HG02588 (cell line): ENCODE measurements at regions not wholly inside any gene's neighbourhood (a gene's known extent, or its start where the extent isn't known, plus 50 kb on each side); places are given as distances from the start of the nearest gene placed in this dataset.
"Not testable (repeated sequence)": the region's sequence is repeated elsewhere in the genome, so short reads cannot be mapped to it uniquely, and the experiment has no call there.

ENCODE experiments used
- ATAC-seq: cut with Tn5 transposase; IDR thresholded peaks from one replicate; pipeline ENCODE4 v1.9.1; 2021; ENCODE audit warnings: mild to moderate bottlenecking, moderate library complexity; ENCODE audit not compliant: unreplicated experiment

GRCh38 chr3:166697495-166697894, 682.6 kb downstream of the ZBBX start:
- ATAC-seq: no peak

DNA sequence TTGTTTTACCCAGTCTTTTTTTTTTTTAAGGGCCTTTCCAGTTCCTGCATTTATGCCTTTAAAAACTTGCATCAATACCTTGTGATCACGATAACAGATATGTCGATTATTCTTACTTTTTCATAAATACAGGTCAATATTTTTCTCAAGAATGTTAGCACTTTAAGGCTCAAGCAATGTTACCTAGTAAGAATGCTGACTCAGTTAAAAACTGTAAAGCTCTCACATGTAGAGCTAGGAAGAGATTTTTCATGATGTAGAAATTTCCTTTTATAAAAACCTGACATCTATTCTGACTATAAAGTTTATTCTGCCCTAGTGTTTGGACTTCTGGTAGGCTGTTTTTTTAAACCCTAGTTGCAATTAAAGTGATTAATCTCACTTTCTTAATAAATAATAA, 684.0 kb downstream of the ZBBX start:
- ATAC-seq: no peak

DNA sequence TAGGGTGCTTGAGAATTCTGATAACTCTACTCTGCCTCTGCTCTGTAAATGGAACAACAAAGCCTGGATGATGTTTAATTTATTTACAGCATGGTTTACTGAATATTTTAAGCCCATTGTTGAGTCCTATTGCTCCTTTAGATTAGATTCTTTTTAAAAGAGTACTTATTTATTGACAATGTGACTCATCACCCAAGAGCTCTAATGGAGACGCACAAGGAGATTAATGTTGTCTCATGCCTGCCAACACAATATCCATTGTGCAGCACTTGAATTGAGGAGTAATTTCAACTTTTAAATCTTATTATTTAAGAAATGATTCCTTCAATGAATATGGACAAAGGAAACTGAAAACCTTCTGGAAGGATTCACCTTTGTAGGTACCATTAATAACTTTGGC, 691.4 kb downstream of the ZBBX start:
- ATAC-seq: no peak

DNA sequence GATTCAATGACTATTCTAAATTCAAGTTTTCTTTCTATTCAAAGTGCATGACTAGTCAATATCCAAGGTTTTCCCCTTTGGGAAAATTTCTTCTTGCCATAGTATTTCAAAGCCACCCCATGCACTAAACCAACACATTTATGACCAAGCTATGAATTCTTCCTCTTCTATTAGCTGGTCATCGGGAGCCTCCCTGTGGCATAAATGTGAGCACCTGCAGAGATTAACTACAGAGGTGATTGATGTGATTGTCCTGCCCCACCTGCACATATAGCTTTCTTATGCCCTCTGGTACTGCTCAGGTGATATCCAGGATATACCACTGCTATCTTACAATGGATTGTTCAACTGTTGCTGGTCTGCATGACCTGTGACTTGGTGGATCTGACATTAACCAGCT, 694.9 kb downstream of the ZBBX start:
- no peak for ATAC-seq

- ATAC-seq: not testable (repeated sequence)
Measured at GRCh38 chr3:166684077-166684476, 696.0 kb downstream of the ZBBX start.

DNA sequence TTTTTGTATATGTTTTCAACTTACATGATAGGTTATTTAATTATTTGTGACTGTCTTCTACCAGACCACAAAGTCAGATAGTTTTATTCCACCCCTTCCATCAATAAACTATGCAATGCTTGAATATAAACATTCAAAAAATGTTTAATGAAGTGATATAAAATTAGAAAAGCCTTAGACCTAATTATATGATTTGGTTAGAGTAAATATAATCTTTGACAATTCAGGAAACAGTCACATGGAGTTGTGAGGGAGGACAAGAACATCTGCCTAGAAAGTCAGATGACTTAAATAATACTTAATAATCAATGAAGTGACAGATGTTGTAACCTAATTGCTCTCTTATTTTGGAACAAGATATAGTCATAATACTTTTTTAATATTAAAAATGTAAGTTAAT, 710.3 kb downstream of the ZBBX start:
- no peak for ATAC-seq

GRCh38 chr3:166663194-166663593, 716.9 kb downstream of the ZBBX start:
- no peak for ATAC-seq

- no peak for ATAC-seq
Measured at GRCh38 chr3:166661621-166662020, 718.5 kb downstream of the ZBBX start.

- no peak for ATAC-seq
Measured at GRCh38 chr3:166660962-166661361, 719.1 kb downstream of the ZBBX start.

DNA sequence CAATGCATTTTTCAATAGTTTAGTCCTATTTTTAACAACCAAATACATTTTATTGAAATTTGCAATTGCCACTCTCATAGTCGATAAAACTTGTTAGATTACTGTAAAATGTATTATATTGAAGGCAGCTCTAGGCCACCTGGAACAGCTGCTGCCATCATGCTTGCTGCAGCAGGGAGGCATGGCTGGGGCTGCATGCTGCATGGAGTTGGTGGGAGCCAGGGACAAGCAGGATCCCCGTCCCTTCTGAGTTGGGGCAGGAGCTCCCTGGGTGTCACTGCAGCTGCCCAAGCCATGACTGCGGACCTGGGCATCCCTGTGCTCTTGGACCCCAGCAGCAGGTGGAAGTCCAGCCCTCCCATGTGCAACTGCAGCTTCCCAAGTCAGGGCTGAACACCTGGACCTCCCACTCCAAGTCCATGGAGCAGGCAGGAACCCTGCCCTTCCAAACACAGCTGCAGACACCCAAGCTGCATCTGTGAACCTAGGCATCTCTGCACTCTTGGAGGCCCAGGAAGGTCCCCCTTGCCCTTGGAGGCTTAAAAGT, 742.0 kb downstream of the ZBBX start:
- no peak for ATAC-seq

GRCh38 chr3:166634091-166634746, 745.9 kb downstream of the ZBBX start:
- no peak for ATAC-seq

GRCh38 chr3:166630190-166630589, 749.9 kb downstream of the ZBBX start:
- ATAC-seq: no peak

DNA sequence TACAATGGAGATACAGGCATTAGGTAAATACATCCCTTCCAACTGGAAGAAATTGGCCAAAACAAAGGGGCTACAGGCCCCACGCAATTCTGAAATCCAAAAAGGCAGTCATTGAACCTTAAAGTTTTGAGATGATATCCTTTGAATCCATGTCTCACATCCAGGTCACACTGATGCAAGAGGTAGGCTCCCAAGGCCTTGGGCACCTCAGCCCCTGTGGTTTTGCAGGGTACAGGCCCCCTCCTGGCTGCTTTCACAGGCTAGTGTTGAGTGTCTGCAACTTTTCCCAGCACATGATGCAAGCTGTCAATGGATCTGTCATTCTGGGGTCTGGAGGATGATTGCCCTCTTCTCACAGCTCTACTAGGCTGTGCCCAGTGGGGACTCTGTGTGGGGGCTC, 766.7 kb downstream of the ZBBX start:
- no peak for ATAC-seq

DNA sequence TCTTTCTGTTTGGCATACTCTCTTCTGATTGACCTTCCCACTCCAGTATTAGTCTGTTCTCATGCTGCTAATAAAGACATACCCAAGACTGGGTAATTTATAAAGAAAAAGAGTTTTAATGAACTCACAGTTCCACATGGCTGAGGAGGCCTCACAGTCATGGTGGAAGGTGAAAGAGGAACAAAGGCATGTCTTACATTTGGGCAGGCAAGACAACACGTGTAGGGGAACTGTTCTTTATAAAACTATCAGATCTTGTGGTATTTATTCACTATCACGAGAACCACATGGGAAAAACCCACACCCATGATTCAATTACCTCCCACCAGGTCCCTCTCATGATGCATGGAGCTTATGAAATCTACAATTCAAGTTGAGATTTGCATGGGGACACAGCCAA, 767.3 kb downstream of the ZBBX start:
- ATAC-seq: not testable (repeated sequence)

DNA sequence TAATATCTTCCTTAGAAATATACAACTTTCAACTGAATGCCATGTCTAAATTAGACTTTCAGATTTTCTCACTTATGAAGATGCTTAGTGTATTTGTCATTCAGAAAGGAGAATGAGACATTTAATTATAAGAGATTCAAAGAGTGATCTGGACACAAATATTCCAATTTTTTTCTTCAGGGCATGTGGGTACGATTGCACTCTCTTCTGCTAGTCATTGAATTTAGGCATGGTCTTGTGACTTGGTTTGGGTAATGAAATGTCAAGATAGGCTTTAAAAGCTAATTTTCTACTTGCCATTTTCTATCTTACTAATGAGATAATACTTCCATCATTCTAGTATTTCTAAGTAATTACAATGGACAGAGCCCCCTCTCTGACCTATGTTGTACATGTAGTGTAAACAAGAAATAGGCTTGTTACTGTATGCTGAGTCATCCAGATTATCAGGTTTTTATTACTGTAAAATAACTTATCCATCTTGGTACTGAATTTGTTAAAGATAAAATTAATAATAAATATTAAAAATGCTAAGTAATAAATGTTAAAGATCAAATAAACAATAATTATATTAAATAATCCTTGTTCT, 770.8 kb upstream of the BCHE start:
- no peak for ATAC-seq

DNA sequence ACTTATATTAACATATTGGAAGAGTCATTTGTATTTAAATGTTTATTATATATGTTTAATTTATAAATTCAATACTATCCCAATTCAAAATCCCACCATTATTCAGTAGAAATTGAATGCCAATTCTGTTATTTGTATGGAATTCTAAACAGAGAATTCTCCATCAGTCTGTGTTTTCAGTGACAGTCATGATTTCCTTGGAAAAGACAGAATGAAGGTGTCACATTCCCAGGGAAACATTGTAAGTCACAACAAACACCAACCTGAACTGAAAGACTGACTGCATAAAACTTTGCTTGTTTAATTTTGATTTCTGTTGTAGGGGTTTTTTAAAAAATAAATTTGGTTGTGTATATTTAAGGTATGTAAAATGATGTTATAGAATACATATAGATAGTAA, 769.8 kb upstream of the BCHE start:
- no peak for ATAC-seq

DNA sequence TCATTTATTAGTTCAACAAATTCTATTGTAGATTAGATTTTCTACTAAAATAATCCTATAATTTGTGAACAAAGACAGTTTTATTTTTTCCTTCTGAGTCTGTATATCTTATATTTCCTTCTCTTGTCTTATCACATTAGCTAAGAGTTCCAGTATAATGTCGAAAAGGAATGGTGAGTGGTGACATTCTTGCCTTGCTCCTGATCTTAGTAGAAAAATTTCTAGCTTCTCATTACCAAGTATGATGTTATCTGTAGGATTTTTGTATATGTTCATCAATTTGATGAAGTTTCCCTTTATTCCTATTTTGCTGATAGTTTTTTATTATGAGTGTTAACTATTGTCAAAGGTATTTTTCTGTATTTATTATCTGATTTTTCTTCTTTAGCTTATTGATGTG, 756.6 kb upstream of the BCHE start:
- no peak for ATAC-seq

DNA sequence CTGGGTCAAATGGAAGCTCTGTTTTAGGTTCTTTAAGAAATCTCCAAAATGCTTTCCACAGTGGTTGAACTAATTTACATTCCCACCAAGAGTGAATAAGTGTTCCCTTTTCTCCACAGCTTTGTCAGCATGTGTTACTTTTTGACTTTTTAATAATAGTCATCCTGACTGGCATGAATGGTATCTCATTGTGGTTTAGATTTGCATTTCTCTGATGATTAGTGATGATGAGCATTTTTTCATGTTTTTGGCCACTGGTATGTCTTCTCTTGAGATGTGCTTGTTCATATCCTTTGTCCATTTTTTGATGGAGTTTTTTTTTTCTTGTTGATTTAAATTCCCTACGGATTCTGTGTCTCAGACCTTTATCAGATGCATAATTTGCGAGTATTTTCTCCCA, 745.0 kb upstream of the BCHE start:
- ATAC-seq: no peak

GRCh38 chr3:166580561-166580960, 743.3 kb upstream of the BCHE start:
- ATAC-seq: no peak

GRCh38 chr3:166575161-166575560, 737.9 kb upstream of the BCHE start:
- no peak for ATAC-seq

DNA sequence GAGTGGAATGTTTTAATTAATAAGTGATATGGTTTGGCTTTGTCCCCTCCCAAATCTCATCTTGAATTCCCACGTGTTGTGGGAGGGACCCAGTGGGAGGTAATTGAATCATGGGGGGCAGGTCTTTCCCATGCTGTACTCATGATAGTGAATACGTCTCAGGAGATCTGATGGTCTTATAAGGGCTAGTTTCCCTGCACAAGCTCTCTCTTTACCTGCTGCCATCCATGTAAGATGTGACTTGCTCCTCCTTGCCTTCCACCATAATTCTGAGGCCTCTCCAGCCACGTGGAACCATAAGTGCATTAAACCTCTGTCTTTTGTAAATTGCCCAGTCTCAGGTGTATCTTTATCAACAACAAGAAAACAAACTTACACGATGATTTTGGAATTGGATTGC, 734.5 kb upstream of the BCHE start:
- ATAC-seq: not testable (repeated sequence)

GRCh38 chr3:166570102-166570501, 732.9 kb upstream of the BCHE start:
- no peak for ATAC-seq

DNA sequence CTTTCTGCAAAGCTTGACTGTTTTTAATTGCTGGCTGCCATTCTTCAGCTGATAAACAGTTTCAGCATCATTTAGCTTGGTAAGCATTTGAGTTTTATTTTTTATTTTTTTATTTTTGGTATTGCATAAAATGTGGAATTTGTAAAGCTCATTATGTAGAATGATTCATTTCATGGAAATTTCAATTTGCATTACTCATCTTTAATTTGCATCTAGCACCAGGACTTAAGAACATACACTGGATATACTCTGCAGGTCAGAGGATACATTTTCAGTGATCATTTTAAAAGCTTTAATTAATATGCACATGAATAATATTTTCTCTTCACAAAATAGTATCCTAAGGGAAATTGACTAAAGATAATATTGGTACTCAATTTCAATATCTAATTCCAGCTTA, 732.4 kb upstream of the BCHE start:
- ATAC-seq: no peak
